Endothelial cell (in vitro differentiated cells): ENCODE measurements at regions not wholly inside any gene's neighbourhood (a gene's known extent, or its start where the extent isn't known, plus 50 kb on each side); places are given as distances from the start of the nearest gene placed in this dataset.
"Not testable (repeated sequence)": the region's sequence is repeated elsewhere in the genome, so short reads cannot be mapped to it uniquely, and the experiment has no call there.

Experiments
- DNase-seq: peaks from one replicate; pipeline ENCODE4 v3.0.0; 2021; ENCODE audit warnings: low spot score
- H3K27ac Mint-ChIP-seq: one replicate; pipeline ENCODE4 v1.8.0; 2021; ENCODE audit warnings: mixed read lengths, inconsistent platforms; ENCODE audit not compliant: unreplicated experiment
- H3K27me3 Mint-ChIP-seq: one replicate; pipeline ENCODE4 v1.8.0; 2021; ENCODE audit warnings: mild to moderate bottlenecking, moderate library complexity, mixed read lengths, inconsistent platforms; ENCODE audit not compliant: unreplicated experiment
- H3K36me3 Mint-ChIP-seq: one replicate; pipeline ENCODE4 v1.8.0; 2021; ENCODE audit warnings: mild to moderate bottlenecking, low read depth, mixed read lengths, inconsistent platforms; ENCODE audit not compliant: unreplicated experiment
- H3K4me1 Mint-ChIP-seq: one replicate; pipeline ENCODE4 v1.8.0; 2021; ENCODE audit warnings: mild to moderate bottlenecking, mixed read lengths, inconsistent platforms; ENCODE audit not compliant: unreplicated experiment
- H3K4me3 Mint-ChIP-seq: one replicate; pipeline ENCODE4 v1.8.0; 2021; ENCODE audit warnings: mild to moderate bottlenecking, mixed read lengths, inconsistent platforms; ENCODE audit not compliant: unreplicated experiment
- H3K9me3 Mint-ChIP-seq: one replicate; pipeline ENCODE4 v1.8.0; 2021; ENCODE audit warnings: mixed read lengths, inconsistent platforms; ENCODE audit not compliant: unreplicated experiment
- TF ChIP-seq, protein P1 (sequence below): fragments of 200-600 bp; sonication (generic); IDR thresholded peaks from one replicate; pipeline ENCODE4 v1.5.0; 2021; ENCODE audit warnings: antibody characterized with exemption; ENCODE audit not compliant: unreplicated experiment

- Mint-ChIP-seq H3K4me3 (no peak overlapping the region), H3K9me3 (no peaks in the 10 kb centered on the region), H3K4me1 (peaks cover 2% of the 10 kb centered on the region), H3K27ac (no peak overlapping the region), H3K27me3 (no peaks in the 10 kb centered on the region), H3K36me3 (no peaks in the 10 kb centered on the region)
- TF ChIP-seq, protein P1, sequence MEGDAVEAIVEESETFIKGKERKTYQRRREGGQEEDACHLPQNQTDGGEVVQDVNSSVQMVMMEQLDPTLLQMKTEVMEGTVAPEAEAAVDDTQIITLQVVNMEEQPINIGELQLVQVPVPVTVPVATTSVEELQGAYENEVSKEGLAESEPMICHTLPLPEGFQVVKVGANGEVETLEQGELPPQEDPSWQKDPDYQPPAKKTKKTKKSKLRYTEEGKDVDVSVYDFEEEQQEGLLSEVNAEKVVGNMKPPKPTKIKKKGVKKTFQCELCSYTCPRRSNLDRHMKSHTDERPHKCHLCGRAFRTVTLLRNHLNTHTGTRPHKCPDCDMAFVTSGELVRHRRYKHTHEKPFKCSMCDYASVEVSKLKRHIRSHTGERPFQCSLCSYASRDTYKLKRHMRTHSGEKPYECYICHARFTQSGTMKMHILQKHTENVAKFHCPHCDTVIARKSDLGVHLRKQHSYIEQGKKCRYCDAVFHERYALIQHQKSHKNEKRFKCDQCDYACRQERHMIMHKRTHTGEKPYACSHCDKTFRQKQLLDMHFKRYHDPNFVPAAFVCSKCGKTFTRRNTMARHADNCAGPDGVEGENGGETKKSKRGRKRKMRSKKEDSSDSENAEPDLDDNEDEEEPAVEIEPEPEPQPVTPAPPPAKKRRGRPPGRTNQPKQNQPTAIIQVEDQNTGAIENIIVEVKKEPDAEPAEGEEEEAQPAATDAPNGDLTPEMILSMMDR: no peak
- no peak for DNase-seq
Observed at GRCh38 chr2:211204456-211204855, 648.1 kb downstream of the CPS1 start.

DNA sequence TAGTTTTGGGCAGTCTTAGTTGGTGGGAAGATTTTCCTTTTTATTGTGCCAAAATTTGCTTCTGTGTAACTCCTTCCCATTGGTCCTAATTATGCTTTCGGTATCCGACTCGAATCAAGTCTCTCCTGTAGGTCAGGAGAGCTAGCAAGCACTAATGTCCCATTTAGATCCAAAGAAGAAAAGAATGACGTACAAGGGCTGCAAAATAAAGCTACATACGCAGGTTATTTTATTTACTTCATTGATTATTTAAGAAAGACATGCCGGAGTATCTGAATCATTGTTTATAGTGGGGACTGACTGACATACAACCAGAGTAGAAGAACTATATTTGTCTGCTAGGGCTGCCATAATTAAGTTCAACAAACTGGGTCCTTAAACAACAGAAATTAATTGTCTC is 648.5 kb downstream of the CPS1 start:
- no peak overlapping the region for H3K27ac Mint-ChIP-seq
- no peak overlapping the region for H3K4me3 Mint-ChIP-seq
- no peaks in the 10 kb centered on the region for H3K27me3 Mint-ChIP-seq
- TF ChIP-seq, protein P1: no peak
- peaks cover 2% of the 10 kb centered on the region for H3K4me1 Mint-ChIP-seq
- no peaks in the 10 kb centered on the region for H3K9me3 Mint-ChIP-seq
- H3K36me3 Mint-ChIP-seq: no peaks in the 10 kb centered on the region
- no peak for DNase-seq

DNA sequence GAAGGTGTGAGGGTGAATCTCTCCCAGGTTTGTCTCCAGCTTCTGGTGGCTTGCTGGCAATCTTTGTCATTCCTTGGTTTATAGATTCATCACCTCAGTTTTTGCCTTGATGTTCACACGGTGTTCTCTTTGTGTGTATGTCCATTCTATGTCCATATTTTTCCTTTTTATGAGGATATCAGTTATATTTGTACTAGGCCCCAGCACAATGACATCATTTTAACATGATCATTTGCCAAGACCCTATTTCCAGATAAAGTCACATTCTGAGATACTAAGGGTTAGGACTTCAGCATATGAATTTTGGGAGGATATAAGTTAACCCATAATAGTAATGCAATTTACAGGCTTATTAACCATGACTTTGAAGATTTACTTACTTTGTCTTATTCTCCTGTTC is 649.0 kb downstream of the CPS1 start:
- TF ChIP-seq, protein P1: no peak
- Mint-ChIP-seq H3K4me3 (no peak overlapping the region), H3K9me3 (no peaks in the 10 kb centered on the region), H3K36me3 (no peaks in the 10 kb centered on the region), H3K27ac (no peak overlapping the region), H3K27me3 (no peaks in the 10 kb centered on the region), H3K4me1 (peaks cover 2% of the 10 kb centered on the region)
- no peak for DNase-seq

DNA sequence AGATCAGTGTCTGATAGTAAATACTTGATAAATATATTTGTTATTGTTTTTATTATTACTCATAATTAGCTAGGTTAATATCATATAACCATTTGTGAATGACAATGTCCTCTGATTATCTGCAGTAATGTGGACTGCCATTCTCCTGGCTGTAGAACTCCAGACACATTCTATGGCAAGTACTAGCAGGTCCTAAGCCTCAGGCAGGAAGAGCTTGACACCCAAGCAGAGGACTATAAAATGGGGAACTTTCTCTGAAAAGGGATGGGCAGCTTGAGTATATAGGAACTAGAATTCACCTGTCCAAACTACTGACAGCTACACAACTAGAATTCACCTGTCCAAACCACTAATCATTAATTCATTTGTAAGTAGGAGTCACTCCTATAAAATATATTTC is 649.4 kb downstream of the CPS1 start:
- Mint-ChIP-seq H3K9me3 (no peaks in the 10 kb centered on the region), H3K4me3 (no peak overlapping the region), H3K36me3 (no peaks in the 10 kb centered on the region), H3K4me1 (peaks cover 3% of the 10 kb centered on the region), H3K27ac (no peak overlapping the region), H3K27me3 (no peaks in the 10 kb centered on the region)
- no peak for DNase-seq
- TF ChIP-seq, protein P1: no peak

GRCh38 chr2:211216221-211216620 is 659.8 kb downstream of the CPS1 start:
- Mint-ChIP-seq H3K4me1 (peaks cover 5% of the 10 kb centered on the region), H3K27me3 (no peaks in the 10 kb centered on the region)
- no peak for DNase-seq

DNA sequence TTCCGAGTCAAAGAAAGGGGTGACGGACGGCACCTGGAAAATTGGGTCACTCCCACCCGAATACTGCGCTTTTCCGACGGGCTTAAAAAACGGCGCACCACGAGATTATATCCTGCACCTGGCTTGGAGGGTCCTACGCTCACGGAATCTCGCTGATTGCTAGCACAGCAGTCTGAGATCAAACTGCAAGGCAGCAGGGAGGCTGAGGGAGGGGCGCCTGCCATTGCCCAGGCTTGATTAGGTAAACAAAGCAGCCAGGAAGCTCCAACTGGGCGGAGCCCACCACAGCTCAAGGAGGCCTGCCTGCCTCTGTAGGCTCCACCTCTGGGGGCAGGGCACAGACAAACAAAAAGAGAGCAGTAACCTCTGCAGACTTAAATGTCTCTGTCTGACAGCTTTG is 663.1 kb downstream of the CPS1 start:
- not testable (repeated sequence) for H3K27me3 Mint-ChIP-seq, DNase-seq, H3K9me3 Mint-ChIP-seq, H3K4me1 Mint-ChIP-seq, H3K36me3 Mint-ChIP-seq, H3K4me3 Mint-ChIP-seq, H3K27ac Mint-ChIP-seq

More at GRCh38 chr2:211216221-211216620, 659.8 kb downstream of the CPS1 start:
- TF ChIP-seq, protein P1: no peak
- no peaks in the 10 kb centered on the region for H3K9me3 Mint-ChIP-seq
- peaks cover 4% of the 10 kb centered on the region for H3K36me3 Mint-ChIP-seq
- no peak overlapping the region for H3K27ac Mint-ChIP-seq
- H3K4me3 Mint-ChIP-seq: no peak overlapping the region
